Erythroblast (primary cell): ENCODE measurements at regions not wholly inside any gene's neighbourhood (a gene's known extent, or its start where the extent isn't known, plus 50 kb on each side); places are given as distances from the start of the nearest gene placed in this dataset.

Experiments
- GATA1 ChIP-seq: IDR thresholded peaks from 2 replicates; pipeline ENCODE4 v1.6.1; 2011; ENCODE audit warnings: low read depth, mild to moderate bottlenecking, control low read depth, low read length, moderate library complexity
- POLR2A ChIP-seq: IDR thresholded peaks from 2 replicates; pipeline ENCODE4 v1.6.1; 2011; ENCODE audit warnings: mild to moderate bottlenecking, low read length

GRCh38 chr5:75856056-75856455 lies 138.8 kb upstream of the POC5 start:
- TF ChIP-seq POLR2A (no peak), GATA1 (no peak)
